OCI-LY1 (cell line): ENCODE measurements at regions not wholly inside any gene's neighbourhood (a gene's known extent, or its start where the extent isn't known, plus 50 kb on each side); places are given as distances from the start of the nearest gene placed in this dataset.

ENCODE experiments used
- H2AFZ ChIP-seq: fragments of 200-600 bp; sonication (generic), shearing (Covaris generic); 2 replicates; pipeline ENCODE4 v1.6.0; 2014; ENCODE audit warnings: antibody characterized with exemption, mild to moderate bottlenecking, low read length
- H3F3A ChIP-seq: fragments of 200-600 bp; sonication (generic), shearing (Covaris generic); 2 replicates; pipeline ENCODE4 v1.6.0; 2014; ENCODE audit warnings: mild to moderate bottlenecking, antibody characterized with exemption, low read length, moderate library complexity; ENCODE audit not compliant: insufficient read depth
- H3K27ac ChIP-seq: fragments of 200-600 bp; sonication (generic); 2 replicates; pipeline ENCODE4 v1.5.1; 2014; ENCODE audit warnings: low read length, mixed run types, mild to moderate bottlenecking, low read depth; ENCODE audit not compliant: poor library complexity, severe bottlenecking
- H3K27me3 ChIP-seq: fragments of 200-600 bp; sonication (generic); 2 replicates; pipeline ENCODE4 v1.6.0; 2014; ENCODE audit warnings: antibody characterized with exemption, mild to moderate bottlenecking, low read length, moderate library complexity; ENCODE audit not compliant: insufficient read depth
- H3K36me3 ChIP-seq: fragments of 200-600 bp; sonication (generic); 2 replicates; pipeline ENCODE4 v1.6.1; 2014; ENCODE audit warnings: mild to moderate bottlenecking, antibody characterized with exemption, low read length, moderate library complexity, mixed read lengths; ENCODE audit not compliant: insufficient read depth
- H3K4me1 ChIP-seq: fragments of 200-600 bp; sonication (generic); 2 replicates; pipeline ENCODE4 v1.5.1; 2014; ENCODE audit warnings: mild to moderate bottlenecking, low read length, moderate library complexity; ENCODE audit not compliant: insufficient read depth, severe bottlenecking
- H3K4me2 ChIP-seq: fragments of 200-600 bp; sonication (generic), shearing (Covaris generic); 2 replicates; pipeline ENCODE4 v1.6.1; 2014; ENCODE audit warnings: low read length
- H3K4me3 ChIP-seq: fragments of 200-600 bp; sonication (generic); 2 replicates; pipeline ENCODE4 v1.5.1; 2014; ENCODE audit warnings: low read length, low read depth, mild to moderate bottlenecking, mixed read lengths; ENCODE audit not compliant: poor library complexity, severe bottlenecking
- H3K79me2 ChIP-seq: fragments of 200-600 bp; shearing (Covaris generic); 2 replicates; pipeline ENCODE4 v1.6.1; 2016; ENCODE audit warnings: mixed run types, low read length, mixed read lengths; ENCODE audit not compliant: insufficient read depth
- H3K9ac ChIP-seq: fragments of 200-600 bp; sonication (generic), shearing (Covaris generic); 2 replicates; pipeline ENCODE4 v1.6.1; 2014; ENCODE audit warnings: mild to moderate bottlenecking, low read length, mixed read lengths
- H3K9me2 ChIP-seq: fragments of 200-600 bp; sonication (generic), shearing (Covaris generic); 2 replicates; pipeline ENCODE4 v1.6.1; 2014; ENCODE audit warnings: low read depth, mild to moderate bottlenecking, low read length, mixed read lengths
- H3K9me3 ChIP-seq: fragments of 200-600 bp; shearing (Covaris generic); 2 replicates; pipeline ENCODE4 v1.6.1; 2014; ENCODE audit warnings: low read length, mixed read lengths
- H4K20me1 ChIP-seq: fragments of 200-600 bp; sonication (generic), shearing (Covaris generic); 2 replicates; pipeline ENCODE4 v1.6.0; 2016; ENCODE audit warnings: mild to moderate bottlenecking, low read length; ENCODE audit not compliant: insufficient read depth
- CTCF ChIP-seq: fragments of 200-600 bp; sonication (generic), shearing (Covaris generic); IDR thresholded peaks from 2 replicates; pipeline ENCODE4 v1.5.1; 2017; ENCODE audit warnings: mild to moderate bottlenecking, antibody characterized with exemption, low read length, moderate library complexity, mixed read lengths
- EZH2 ChIP-seq: fragments of 200-600 bp; sonication (generic), shearing (Covaris generic); IDR thresholded peaks from 2 replicates; pipeline ENCODE4 v1.8.0; 2017; ENCODE audit warnings: borderline replicate concordance, mixed run types, mild to moderate bottlenecking, antibody characterized with exemption, low read length, moderate library complexity, mixed read lengths

GRCh38 chr16:86459266-86459665 lies 51.1 kb upstream of the FOXF1 start:
- no peak overlapping the region for H3K4me3 ChIP-seq
- no peaks in the 10 kb centered on the region for H3K36me3 ChIP-seq
- no peak overlapping the region for H3K9ac ChIP-seq
- no peaks in the 10 kb centered on the region for H3K9me2 ChIP-seq
- H2AFZ ChIP-seq = no peak overlapping the region
- no peak overlapping the region for H3K27ac ChIP-seq
- no peaks in the 10 kb centered on the region for H3K9me3 ChIP-seq
- no peak overlapping the region for H3K4me2 ChIP-seq
- TF ChIP-seq CTCF = no peak
- no peak for TF ChIP-seq EZH2
- H3K4me1 ChIP-seq = no peaks in the 10 kb centered on the region
- H3K79me2 ChIP-seq = no peaks in the 10 kb centered on the region
- peaks cover 11% of the 10 kb centered on the region; the same call in 1 of the 2 replicates for H3K27me3 ChIP-seq
- no peaks in the 10 kb centered on the region for H3F3A ChIP-seq
- no peaks in the 10 kb centered on the region for H4K20me1 ChIP-seq
